ENCODE measurements at regions not wholly inside any gene's neighbourhood (a gene's known extent, or its start where the extent isn't known, plus 50 kb on each side); places are given as distances from the start of the nearest gene placed in this dataset.

DNA sequence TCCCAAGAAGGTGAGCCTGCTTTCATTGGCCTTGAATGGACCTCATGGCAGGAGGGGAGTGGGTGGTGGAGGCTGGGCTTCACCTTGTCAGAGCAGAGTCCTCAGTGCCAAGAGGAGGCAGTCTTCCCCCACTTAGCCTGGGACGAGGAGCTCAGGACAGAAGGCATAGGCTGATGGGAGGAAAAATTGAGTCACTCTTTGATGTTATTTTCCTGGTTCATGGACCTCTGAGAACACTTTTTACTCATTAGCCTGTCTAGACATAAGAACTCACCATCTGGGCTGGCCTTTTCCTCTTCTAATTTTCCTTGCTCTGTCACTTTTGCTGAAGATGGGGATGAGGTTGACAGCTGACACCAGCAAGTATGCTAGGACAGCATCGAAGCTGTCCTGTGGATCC, 225.7 kb upstream of the TNP1 start:
- DNase-seq (ENCODE audit: low spot score): peak; percentile 90

DNA sequence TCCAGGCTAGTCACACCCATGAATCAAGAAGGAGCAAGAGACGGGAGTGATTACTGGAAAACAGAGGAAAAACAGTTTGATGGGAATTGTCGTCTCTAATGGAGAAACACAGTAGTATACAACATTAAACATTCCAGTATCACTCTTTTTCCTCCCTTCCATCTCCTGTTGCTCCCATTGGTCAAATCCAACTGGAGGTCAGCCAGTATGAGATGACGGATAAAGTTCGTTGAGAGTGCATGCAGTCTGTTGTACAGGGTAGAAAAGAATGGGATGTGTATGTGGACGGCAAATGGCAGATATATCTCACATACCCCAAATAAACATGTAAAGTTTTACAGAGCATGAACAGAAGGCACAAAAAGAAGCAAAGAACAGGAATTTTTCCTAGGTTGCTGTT, 221.9 kb upstream of the TNP1 start:
- no peak for DNase-seq (ENCODE audit: low spot score)

DNA sequence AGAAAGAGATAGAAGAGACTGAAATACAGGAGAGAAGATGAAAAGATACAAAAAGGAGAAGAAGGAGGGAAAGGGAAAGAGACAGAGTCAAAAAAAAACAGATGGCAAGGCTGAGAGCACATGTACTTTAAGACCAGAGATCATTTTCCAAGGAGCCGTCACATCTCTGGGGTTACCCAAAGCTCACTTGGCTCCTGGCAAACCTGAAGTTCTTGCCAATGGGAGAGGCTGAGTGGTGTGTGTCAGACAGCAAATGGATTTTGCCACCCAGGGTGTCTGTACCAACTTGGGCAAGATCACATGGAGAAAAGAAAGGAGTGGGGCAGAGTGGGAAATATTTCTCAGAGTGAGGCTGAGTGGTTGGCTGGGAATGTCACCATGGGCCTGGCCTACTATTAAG, 219.3 kb upstream of the TNP1 start:
- DNase-seq (ENCODE audit: low spot score): peak; percentile 29

DNA sequence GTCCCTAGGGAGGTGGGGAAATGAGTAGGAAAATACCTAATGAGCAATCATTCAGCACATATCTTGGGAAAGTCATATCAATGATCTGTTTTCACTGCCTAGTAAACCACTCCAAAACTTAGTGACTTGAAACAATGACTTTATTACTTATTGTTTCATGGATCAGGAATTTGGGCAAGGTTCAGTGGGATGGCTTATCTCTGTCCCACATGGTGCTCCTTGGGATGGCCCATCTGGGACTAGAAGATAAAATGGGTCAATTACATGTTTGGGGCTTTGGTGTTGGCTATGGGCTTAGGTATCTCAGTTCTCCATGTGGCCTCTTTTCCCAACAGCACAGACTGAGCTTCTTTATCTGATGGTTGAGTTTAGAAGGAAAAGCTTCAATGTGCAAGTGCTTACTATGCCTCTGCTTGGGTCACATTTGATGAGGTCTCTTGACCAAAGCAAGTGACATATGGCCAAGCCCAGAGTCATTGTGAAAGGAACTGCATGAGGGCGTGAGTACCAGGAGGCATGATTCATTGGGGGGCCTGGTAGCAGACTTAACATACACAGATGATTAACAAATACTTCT, 218.1 kb upstream of the TNP1 start:
- DNase-seq (ENCODE audit: low spot score): peak; percentile 88

DNA sequence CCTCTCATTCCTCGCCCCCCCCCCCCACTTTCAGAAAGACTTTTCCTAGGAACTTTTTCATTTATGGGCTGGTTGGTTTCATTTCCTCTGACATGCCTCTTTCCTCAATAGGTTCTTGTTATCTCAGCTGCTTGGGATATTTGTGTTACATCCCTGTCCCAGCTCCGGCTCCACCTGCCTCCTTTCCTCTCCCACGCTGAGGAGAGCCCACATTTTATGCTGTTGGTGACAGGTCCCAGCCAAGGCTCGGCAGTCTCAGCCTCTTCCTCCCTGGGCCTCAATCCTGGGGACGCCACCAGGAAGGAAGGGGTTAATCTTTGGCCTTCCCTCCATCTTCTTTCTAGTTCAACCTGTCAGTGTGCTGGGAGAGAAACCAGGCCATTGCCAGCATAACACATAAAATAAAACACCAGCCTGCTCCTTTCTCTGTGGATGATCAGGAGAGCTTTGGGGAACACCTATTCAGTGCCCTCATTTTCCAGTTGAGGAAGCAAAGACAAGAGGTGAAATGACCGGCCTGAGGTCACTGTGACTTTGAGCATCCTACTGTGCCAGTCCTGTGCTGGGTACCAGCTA, 216.9 kb upstream of the TNP1 start:
- no peak for DNase-seq (ENCODE audit: low spot score)

DNA sequence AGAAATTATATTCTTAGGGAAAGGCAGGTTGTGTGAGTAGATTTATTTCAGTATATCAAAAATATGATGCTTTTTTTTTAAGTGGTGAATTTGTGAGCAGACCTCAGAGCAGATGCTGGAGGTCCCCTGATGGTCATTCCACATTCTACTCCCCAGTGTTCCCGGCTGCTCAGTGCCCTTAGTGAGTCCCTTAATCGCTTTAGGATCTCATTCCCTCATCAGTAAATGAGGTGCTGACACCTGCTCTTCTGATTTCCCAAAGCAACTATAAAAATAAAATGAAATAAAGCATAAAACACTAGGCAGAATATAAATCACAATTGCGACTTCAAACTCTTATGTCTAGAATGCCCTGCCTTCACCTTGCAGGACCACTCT, 216.2 kb upstream of the TNP1 start:
- no peak for DNase-seq (ENCODE audit: low spot score)

DNA sequence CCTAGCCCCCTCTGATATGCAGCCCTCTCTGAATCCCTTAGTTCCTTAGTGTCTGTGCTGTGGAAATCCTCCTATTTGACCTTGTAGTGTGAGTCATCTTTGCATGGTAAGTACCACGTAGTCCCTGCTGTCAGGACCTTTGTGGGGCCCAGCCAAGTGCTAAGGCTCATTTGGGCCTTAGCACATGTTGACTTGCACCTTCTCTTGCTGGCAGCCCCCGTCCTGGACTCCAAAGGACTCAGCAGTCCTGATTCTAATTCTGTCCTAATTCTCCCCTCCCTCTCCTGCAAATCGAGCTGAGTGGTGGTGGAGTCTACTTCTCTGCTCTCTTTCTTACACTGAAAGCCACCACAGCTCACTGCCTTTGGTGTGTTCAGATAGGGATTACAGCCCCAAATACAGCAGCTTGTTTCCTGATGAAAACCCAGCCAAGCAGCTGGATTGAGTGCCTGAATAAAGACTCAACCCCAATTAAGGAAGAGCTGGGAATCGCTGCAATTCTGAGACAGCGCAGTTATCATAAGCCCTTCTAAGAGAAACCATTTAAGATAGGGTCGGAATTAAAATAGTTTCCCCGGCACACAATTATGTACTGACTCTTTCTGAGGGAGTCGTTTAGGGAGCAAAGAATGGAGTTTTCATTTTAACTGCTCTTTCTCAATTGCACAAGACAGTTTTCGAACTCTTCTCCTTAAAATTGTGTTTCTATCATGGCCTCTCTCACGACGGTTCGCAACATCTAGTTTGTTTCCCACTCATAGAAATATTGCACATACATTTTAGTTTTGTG, 215.6 kb upstream of the TNP1 start:
- peak; percentile 33 for DNase-seq (ENCODE audit: low spot score)

DNA sequence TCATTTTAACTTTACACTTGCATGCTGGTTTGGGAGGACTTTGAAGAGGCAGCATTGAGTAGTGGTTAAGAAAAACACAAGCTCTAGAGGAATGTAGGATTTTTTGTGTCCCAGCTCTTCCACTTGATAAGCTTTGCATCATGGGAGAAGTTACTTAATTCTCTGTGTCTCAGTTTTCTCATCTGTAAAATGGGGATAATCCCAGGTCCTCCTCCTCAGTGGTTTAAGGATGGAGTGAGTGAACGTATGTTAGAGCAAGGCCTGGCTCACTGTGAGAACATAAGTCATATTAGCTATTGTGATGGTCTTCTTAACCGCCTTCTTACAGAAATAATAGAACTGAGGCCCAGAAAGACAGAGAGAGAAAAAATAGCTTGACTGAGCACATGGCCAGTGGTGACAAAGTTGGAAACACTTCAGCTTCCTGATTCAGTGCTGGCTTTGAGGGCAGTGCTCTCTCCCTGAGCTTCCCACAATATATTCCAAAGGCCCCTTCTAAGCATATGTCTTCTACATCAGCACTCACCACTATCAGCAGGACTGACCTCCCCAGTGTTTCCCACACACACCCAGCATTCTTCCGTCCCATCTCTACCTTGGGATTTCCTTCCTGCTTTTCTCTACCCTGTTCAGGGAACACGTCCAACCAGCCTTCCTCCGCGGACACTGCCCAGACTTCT, 214.9 kb upstream of the TNP1 start:
- DNase-seq (ENCODE audit: low spot score): no peak

DNA sequence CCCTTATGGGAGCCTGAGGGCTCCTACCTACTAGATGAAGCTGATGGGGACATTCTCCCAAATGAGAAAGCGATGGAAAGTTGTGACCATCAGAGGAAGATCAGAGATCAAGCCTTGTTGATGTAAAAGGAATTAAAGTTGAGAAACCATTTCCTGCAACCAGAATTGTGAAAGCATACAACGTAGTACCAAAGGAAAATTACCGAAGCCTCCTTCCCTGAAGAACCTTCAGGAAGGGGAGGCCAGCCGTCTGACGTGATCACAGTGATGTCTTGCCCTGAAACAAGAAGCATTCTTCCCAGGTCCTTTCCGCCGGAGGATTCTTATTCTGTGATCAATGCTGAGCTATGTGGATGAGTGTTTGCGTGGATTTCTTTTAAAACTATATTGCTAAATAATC, 211.6 kb upstream of the TNP1 start:
- no peak for DNase-seq (ENCODE audit: low spot score)

DNA sequence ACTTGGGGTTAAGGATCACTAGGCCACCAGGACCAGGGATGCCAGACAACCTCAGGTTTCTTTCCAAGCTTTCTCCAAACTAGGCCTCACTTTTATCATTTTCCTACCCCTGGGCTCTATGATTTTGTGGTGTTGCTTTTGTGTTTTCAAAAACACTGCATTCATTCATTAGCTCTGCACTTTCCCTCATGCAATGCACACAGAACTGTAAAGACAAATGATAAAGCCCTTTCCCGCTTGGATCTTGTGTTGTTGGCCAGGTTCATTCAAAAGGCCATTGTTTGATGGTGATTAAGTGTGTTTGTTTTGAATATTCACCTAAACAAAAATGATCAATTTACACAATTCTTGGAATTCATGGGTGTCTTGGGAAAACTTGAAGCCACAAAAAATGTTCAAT, 210.7 kb upstream of the TNP1 start:
- DNase-seq (ENCODE audit: low spot score): no peak

DNA sequence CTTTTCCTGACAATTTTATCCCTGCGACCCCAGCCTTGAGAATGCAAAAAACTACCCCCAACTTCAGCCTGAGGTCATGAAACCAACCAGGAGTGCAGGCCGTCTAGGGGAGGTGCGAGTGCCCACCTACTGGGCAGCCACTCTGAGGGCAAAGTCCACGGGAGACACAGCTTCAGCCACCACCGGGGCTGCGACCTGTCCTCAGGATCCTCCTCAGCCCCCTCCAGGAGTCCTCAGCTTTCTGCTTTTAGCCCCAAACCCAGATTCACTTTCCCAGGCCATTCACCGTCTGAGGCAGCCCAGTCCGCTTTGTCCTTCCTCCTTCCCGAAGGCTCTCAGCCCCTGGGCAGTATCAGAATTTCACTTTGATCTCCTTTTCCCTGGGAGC, 210.2 kb upstream of the TNP1 start:
- DNase-seq (ENCODE audit: low spot score): no peak

DNA sequence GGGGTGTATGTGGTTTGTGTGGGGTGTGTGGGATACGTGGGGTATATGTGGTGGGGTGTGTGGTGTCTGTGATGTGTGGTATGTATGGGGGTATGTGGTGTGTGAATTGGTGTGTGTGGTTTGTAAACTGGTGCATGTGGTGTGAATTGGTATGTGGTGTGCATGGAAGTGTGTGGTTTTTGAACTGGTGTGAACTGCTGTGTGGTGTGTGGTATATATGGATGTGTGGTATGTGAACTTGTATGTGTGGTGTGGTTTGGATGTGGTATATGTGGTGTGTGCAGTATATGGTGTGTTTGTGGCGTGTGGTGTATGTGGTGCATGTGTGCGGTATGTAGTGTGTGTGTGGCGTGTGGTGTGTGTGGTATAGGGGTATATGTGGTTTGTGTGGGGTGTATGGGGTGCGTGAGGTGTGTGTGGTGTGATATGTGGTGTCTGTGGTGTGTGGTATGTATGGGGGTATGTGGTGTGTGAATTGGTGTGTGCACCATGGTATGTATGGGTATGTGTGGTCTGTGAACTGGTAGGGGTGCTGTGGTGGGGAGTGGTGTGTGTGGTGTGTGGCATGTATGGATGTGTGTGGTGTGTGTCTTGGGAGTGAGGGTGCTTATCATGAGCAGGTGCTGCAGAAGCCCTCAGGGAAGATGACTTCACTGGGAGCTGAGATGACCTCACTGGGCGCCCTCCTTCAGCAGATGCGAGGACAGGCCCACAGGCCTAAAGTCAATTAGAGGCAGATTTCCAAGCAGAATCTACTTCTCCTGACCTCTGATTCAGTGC, 209.6 kb upstream of the TNP1 start:
- no peak for DNase-seq (ENCODE audit: low spot score)

DNA sequence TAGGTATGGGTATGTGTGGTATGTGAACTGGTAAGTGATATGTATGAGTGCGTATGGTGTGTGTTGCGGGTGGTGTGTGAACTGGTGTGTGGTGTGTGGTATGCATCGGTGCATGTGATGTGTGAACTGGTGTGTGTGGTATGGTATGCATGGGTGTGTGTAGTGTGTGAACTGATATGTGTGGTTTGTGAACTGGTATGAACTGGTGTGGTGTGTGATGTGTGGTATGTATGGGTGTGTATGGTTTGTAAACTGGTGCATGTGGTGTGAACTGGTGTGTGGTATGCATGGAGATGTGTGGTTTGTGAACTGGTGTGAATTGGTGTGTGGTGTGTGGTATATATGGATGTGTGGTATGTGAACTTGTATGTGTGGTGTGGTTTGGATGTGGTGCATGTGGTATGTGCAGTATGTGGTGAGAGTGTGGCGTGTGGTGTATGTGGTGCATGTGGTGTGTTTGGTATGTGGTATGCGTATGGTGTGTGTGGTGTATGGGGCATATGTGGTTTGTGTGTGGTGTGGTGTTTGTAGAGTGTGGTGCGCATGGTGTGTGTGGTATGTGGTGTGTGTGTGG, 208.9 kb upstream of the TNP1 start:
- no peak for DNase-seq (ENCODE audit: low spot score)

DNA sequence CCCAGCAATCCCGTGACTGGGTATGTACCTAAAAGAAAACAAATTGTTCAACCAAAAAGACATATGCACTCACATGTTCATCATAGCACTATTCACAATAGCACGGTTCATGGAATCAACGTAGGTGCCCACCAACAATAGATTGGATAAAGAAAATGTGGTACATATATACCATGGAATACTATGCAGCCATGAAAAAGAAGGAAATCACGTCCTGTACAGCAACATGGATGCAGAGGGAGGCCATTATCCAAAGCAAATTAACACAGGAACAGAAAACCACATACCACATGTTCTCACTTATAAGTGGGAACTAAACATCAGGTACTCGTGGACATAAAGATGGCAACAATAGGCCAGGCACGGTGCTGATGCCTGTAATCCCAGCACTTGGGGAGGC, 207.9 kb upstream of the TNP1 start:
- DNase-seq (ENCODE audit: low spot score): no peak

DNA sequence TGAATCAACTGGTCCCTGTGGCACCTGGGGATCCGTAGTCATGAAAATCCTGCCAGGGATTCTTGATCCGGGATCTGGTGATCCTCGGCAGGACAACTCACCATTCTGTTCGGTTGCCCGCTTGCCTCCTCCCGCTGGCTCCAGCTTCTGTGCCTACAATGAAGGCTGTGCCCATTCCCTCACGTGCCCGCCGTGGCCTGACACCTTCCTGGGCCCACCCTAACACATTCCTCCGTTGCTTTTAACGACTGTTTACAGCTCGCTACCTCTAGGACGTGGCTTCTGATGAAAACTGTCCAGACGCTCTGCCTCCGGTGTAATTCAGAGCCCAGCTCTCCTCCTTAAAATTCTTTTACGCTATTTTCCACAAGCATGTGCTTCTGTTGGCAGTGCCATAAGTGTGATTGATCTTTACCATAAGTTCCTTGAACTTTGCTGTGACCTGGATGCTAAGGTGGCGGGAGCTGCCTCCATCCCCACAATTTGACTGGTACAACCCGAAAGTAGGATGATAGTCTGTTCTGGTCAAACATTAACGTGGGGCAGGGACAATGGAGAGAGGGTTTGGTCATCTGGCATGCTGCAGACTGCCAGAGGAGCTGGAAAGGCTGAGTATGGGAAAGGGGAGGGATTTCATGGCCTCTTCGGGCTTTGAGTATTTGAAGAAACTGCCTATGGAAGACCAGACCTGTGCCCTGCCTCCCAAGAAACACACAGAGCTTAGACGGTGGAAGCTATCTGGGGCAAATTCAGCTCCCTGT, 206.8 kb upstream of the TNP1 start:
- peak; percentile 88 for DNase-seq (ENCODE audit: low spot score)

DNA sequence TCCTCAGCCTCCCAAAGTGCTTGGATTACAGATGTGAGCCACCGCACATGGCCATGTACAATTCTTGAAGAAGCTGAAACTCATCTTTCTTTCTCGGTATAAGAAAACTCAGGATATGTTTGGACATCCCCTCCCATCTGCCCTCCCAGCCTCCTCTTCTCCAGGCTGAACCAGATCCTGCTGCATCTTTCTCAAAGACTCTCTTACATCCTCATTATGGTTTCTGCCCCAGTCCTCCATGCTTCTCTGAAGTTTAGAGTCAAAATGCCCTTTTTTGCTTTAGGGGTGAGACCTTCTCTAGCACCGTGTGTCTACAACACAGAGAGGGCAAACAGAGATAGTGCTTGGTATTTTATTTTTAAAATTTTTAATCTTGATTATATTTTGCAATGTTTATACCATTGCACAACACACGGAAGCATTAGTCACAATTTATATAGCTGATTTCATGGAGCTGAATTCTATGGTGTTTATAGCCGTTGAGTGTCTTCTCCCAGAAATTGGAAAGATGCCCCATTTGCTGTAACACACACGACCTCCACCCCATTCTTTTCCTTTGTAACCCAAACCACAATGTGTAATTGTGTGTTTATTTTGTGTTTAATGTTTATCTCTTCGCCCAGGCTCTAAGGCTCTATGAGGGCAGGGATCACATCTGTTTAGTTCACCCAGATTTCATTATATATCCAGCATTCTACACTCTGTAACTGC, 206.0 kb upstream of the TNP1 start:
- peak; percentile 61 for DNase-seq (ENCODE audit: low spot score)

DNA sequence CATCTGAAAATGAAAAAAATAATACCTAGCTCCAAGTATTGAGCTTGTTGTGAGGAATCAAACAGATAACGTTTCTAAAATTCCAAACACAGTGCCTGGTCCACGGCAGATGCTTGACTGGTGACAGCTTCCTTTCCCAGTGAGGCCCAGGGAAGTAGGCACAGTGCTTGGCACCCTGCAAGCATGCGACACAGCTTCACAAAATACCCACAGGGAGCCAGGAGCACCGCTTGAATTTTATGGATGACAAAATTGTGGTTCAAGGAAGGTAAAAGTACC, 205.1 kb upstream of the TNP1 start:
- peak; percentile 45 for DNase-seq (ENCODE audit: low spot score)

DNA sequence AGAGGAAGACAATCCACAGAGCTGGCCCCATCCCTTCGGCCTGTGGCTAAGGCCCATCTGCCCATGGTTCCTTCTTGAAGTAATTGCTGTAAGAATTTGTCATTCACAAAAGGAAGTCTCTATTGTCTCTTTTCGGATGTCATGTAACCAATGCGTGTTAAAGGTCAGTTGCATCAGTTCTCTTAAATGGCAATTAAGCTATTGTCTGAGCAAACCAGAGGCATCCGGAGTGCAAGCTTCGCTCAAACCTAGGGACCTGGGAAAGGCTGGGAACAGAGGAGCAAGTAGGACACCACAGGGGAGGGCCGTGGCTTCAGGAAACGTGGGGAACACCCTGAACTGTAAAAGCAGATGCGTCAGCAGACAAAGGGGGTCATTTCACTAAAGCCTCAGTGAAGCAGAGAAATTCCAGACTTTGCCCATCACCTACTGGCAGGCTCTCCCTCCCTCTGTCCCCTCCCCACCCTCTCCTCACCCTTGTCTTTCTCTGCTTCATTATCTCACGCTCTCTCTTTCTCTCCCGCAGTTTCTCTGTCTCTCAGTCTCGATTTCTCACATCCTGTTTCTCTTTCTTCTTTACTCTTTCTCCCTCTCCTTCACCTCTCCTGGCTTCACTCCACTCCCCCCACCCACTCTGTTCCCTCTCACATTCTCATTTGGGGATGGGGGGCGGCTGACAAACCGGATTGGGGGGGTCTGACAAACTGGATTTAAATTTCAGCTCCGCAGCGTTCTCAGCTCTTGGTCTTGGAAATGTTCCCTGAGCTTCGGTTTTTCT, 204.6 kb upstream of the TNP1 start:
- peak; percentile 93 for DNase-seq (ENCODE audit: low spot score)

DNA sequence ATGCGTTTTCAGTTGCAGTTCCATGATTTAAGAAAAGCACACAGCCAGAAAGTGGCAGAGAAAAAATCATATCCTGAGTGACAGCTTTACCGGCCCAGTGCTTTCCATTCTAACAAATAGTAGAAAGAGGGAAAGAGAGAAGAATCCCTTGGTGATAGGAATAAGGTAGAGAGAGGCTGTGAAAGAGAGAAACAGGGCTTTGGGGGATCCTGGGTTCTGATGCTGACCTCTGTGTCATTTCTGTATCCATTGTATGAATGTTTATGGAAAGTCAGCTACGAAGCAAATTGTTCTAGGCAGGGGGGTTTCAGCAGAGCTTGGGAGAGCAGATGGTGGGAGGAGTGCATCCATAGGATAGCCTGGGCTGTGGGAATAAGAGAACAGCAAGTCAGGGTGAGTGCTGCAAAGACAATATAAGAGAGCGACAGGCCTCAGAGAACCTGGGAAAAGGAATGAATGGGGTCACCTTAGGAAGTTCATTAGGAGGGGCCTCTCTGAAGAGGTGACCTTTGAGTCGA, 203.4 kb upstream of the TNP1 start:
- no peak for DNase-seq (ENCODE audit: low spot score)

DNA sequence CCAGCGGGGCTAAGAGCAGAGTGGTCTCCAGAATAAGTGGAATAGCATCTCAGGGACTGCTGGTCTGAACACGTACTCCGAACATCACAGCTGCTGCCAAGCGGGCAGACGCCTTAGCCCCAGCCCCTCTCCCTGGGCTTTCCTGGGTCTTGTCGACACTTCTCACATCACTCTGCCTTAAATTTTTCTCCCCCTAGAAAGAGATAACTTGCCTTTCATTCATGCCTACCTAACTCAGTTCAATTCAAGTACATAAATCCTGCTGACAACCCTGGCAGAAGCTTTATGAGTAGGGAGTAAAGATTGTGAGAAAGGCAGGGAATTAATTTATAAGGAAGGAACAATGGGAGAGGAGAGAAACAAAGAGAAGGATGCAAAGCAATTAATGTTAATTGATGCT, 202.9 kb upstream of the TNP1 start:
- DNase-seq (ENCODE audit: low spot score): no peak
